SW480 (cell line): ENCODE measurements at regions not wholly inside any gene's neighbourhood (a gene's known extent, or its start where the extent isn't known, plus 50 kb on each side); places are given as distances from the start of the nearest gene placed in this dataset.
"Not testable (repeated sequence)": the region's sequence is repeated elsewhere in the genome, so short reads cannot be mapped to it uniquely, and the experiment has no call there.

Experiments
- DNase-seq: peaks from one replicate; pipeline ENCODE4 v3.0.0-alpha.2; 2016; ENCODE audit warnings: low spot score

DNA sequence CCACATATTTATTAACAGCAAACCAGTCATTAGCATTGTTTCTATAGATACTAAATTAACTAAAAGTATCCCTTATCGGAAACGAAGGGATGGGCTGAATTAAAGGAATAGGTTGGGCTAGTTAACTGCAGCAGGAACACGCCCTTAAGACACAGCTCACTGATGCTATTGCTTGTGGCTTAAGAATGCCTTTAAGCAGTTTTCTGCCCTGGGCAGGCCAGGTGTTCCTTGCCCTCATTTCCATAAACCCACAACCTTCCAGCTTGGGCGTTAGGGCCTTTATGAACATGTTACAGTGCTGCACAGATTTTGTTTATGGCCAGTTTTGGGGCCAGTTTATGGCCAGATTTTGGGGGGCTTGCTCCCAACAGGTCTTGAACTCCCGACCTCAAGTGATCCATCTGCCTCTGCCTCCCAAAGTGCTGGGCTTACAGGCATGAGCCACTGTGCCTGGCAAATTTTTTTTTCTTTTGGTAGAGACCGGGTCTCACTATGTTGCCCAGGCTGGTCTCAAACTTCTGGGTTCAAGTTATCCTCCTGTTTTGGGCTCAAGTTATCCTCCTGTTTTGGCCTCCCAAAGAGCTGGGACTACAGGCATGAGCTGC lies 90.1 kb upstream of the GRIN2A start:
- not testable (repeated sequence) for DNase-seq

DNA sequence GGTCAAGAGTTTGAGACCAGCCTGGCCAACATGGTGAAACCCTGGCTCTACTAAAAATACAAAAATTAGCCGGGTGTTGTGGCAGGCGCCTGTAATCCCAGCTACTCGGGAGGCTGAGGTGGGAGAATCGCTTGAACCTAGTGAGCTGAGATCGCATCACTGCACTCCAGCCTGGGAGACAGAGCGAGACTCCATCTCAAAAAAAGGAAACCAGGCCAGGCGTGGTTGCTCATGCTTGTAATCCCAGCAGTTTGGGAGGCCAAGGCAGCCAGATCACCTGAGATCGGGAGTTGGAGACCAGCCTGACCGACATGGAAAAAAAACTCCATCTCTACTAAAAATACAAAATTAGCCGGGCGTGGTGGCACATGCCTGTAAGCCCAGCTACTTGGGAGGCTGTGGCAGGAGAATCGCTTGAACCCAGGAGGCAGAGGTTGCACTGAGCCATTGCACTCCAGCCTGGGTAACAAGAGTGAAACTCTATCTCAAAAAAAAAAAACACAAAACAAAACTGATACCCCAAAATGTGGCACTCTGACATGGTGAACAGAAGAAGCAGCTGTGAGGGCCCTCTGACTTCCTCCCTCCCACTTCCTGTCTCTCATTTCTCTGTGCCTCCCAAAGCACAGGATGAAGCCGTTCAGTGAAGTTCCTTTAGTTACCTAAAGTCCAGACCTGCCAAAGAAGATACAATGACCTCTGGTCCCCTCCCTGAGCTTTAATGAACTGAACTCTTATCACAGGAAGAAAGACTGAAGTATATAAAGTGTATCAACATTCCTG lies 93.2 kb upstream of the GRIN2A start:
- DNase-seq, result not testable (repeated sequence)

GRCh38 chr16:10277597-10277996 lies 95.4 kb upstream of the GRIN2A start:
- no peak for DNase-seq

DNA sequence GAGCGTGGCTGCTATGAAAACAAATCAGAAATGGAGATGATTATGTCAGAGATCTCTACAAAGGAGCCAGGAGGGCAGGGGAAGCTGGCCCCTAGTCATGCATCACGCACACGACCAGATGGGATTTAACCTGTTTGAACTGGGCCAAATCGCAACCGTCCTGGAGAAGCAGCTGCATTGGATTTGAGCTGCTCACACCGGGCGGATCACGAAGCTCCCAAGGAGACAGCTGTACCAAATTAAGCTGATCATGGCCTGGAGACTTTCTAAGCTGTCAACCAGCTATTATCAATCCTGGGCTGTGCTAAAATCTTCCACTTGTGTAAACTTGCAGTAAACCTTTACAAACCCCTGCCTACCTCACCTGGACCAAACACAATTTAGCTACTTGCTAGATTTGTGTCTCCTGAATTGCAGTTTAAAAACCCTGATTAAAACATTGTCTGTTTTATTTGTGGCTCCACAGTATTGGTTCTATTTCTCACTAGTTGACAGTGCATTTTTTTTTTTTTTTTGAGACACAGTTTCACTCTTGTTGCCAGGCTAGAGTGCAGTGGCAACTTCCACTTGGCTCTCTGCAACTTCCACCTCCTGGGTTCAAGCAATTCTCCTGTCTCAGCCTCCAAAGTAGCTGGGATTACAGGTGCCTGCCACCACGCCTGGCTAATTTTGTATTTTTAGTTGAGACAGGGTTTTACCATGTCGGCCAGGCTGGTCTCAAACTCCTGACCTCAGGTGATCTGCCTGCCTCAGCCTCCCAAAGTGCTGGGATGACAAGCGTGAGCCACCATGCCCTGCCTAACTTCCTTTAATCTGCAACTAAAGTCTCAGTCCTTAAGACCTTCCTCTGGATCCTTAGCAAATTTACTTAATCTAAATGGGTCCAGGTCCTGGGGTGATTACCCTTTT lies 98.3 kb upstream of the GRIN2A start:
- DNase-seq, result no peak

DNA sequence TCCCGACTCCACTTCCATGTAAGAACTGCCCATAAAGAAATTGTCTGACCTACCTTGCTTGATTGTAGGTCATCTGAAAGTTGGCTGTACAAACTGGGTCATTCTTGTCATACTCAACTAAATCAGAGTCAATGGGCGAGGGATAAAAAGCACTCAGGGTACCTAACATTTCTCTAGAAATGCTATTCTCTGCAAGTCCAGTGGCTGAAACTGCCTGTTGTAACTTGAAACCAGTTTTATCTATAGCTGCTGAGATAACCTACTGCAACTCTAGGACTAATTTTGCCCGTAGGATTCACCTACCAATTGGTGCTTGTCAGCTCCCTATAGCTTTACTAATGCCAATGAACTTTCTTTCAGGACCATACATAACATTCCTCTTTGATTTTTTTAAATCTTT lies 100.1 kb upstream of the GRIN2A start:
- no peak for DNase-seq

DNA sequence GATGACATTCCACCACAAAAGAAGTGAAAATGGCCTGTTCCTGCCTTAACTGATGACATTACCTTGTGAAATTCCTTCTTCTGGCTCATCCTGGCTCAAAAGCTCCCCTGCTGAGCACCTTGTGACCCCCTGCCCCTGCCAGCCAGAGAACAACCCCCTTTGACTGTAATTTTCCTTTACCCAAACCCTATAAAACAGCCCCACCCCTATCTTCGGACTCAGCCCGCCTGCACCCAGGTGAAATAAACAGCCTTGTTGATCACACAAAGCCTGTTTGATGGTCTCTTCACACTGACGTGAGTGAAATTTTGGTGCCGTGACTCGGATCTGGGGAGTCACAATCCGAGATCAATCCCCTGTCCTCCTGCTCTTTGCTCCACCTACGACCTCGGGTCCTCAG lies 101.0 kb upstream of the GRIN2A start:
- not testable (repeated sequence) for DNase-seq

DNA sequence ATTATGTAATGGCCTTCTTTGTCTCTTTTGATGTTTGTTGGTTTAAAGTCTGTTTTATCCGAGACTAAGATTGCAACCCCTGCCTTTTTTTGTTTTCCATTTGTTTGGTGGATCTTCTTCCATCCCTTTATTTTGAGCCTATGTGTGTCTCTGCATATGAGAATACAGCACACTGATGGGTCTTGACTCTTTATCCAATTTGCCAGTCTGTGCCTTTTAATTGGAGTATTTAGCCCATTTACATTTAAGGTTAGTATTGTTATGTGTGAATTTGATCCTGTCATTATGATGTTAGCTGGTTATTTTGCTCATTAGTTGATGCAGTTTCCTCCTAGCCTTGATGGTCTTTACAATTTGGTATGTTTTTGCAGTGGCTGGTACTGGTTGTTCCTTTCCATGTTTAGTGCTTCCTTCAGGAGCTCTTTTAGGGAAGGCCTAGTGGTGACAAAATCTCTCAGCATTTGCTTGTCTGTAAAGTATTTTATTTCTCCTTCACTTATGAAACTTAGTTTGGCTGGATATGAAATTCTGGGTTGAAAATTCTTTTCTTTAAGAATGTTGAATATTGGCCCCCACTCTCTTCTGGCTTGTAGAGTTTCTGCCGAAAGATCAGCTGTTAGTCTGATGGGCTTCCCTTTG lies 95.3 kb upstream of the ATF7IP2 start:
- DNase-seq, result not testable (repeated sequence)

GRCh38 chr16:10292197-10292596 lies 93.7 kb upstream of the ATF7IP2 start:
- DNase-seq, result not testable (repeated sequence)

DNA sequence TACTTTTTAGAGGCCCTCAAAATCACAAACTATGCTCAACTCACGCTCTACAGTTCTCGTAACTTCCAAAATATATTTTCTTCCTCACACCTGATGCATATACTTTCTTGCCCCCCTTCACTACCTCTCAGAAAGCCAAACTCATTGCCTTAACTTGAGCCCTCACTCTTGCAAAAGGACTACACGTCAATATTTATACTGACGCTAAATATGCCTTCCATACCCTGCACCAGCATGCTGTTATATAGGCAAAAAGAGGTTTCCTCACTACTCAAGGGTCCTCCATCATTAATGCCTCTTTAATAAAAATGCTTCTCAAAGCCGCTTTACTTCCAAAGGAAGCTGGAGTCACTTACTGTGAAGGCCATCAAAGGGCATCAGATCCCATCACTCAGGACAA lies 92.9 kb upstream of the ATF7IP2 start:
- DNase-seq, result not testable (repeated sequence)

DNA sequence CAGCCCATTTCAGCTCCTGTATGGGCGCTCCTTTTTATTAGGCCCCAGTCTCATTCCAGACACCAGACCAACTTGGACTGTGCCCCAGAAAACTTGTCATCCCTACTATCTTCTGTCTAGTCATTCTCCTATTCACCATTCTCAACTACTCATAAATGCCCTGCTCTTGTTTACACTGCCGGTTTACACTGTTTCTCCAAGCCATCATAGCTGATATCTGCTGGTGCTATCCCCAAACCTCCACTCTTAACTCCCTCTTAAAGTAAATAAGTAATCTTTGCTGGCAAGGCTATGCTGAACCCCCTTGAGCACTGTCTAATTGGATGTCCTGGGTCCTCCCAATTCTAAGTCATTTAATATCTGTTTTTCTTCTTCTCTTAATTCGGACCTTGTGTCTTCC lies 91.7 kb upstream of the ATF7IP2 start:
- not testable (repeated sequence) for DNase-seq

DNA sequence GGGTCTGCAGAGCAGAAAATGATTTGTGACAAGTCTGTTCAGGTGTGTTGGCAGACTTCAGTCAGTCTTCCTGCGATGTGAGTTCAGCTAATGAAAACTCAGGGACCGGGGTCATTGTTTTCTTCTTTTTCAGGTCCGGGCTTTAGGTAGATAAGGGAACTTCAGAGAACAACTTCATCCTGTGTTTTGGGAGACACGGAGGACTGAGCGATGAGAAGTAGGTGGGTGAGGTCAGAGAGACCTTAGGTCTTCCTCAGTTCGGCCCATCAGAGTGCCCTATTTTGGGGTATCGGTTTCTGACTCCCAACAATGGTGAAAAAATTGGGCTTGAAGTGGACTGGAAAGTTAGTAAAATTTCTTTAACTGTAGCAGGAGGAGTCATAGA lies 88.9 kb upstream of the ATF7IP2 start:
- DNase-seq, result no peak

DNA sequence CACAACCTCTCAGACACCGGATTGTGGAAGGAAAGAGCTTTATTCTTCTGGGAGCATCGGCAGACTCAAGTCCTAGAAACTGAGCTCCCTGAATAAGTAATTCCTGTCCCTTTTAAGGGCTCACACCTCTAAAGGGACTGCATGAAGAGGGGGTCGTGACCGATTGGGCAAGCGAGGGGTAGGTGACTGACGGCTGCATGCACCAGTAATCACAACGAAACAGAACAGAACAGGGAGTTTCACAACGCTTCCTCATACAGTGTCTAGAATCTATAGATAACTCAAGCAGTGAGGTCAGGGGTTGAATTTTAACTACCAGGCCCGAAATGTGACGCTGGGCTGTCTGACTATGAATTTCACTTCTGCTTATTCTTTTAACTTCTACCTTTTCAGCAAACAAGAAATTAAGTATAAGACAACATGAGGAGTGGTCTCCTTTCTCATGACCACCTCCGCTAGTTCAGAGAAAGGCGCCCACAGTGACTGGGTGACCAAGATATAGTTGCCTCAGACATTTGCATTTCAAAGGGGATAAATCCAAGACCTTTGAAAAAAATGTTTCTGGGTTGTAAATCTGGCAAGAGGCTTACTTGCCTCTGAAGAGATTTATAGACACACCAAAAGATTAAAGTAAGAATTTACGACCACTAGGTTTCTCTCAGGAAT lies 88.4 kb upstream of the ATF7IP2 start:
- DNase-seq, result no peak

DNA sequence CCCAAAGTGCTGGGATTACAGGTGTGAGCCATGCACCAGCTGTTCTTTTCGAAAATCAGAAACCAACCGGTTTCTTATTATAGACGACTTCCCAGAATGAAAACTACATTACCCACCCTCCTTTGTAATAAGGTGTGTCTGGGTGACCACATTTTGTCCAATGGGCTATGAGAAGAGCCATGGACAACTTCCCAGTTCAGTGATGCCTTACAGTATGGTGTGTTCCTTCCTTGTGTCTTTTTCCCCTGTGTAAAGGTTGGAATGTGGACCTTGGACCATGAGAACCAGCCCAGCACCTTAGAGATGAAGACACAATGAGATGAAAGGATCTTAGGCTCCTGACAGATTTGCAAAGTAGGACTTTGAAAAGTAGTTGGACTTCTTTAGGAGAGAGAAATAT lies 85.0 kb upstream of the ATF7IP2 start:
- no peak for DNase-seq

GRCh38 chr16:10301547-10301946 lies 84.3 kb upstream of the ATF7IP2 start:
- DNase-seq, result not testable (repeated sequence)

- no peak for DNase-seq
Observed at GRCh38 chr16:10305912-10306311, 79.9 kb upstream of the ATF7IP2 start.

GRCh38 chr16:10308305-10309193 lies 77.3 kb upstream of the ATF7IP2 start:
- no peak for DNase-seq

- DNase-seq, result no peak
Observed at GRCh38 chr16:10309271-10309932, 76.5 kb upstream of the ATF7IP2 start.

DNA sequence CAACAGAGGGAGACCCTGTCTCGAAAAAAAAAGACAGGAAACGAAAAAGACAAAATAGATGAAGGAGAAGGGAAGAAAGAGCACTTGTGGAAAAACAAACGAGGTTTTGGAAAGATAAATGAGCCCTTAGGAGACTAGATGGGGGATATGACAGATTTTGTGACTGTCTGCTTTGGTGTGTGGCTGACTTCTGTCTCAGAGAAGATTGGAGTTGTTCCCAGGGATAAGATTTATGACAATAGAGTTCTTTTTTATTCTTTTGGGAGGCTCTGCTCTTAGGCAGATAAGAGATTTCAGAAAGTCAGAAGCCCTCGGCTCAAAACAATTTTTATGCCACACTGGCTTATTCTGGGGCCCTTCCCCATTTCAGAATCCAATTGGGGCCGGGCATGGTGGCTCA lies 73.9 kb upstream of the ATF7IP2 start:
- DNase-seq, result no peak

- DNase-seq, result no peak
Observed at GRCh38 chr16:10312784-10313724, 72.8 kb upstream of the ATF7IP2 start.
